K562 (cell line): ENCODE measurements at regions not wholly inside any gene's neighbourhood (a gene's known extent, or its start where the extent isn't known, plus 50 kb on each side); places are given as distances from the start of the nearest gene placed in this dataset.

Experiments used
- ATAC-seq: fragments of 200-7000 bp; cut with Tn5 transposase; 3 replicates; pipeline ENCODE4 v1.9.1; 2020; ENCODE audit warnings: moderate library complexity
- BruUV-seq: library from RNA; stranded (reverse); fragments of 400-500 nt; replicated peaks from 2 replicates; lab custom pipeline; 2021; lab: Mats Ljungman, UMichigan
- CTCF ChIA-PET: fragments of 300-600 bp; formaldehyde crosslinking; extraction: SDS; loops from one replicate; lab custom pipeline; 2021; ENCODE audit warnings: low intra/inter-chr PET ratio; lab: Yijun Ruan, JAX
- POLR2A ChIA-PET: fragments of 300-600, 350-650 bp; sonication (Branson Sonifier 250); formaldehyde crosslinking; extraction: SDS; loops from one replicate; lab custom pipeline; 2021; ENCODE audit warnings: antibody characterized with exemption, inconsistent platforms; lab: Yijun Ruan, JAX
- DNase-seq, 4 experiments: peaks; one replicate each; pipeline versions ENCODE4 v3.0.0 to v3.0.0-alpha.2; 2011 to 2018; ENCODE audit warnings: low spot score in 3 of 4, mixed read lengths in 3 of 4; ENCODE audit errors: extremely low read depth in 1 of 4
- FAIRE-seq: peaks from 2 replicates; lab custom pipeline; 2011; peaks lifted over from hg19 to GRCh38; lab: Jason Lieb, UNC
- H2AFZ ChIP-seq: 2 replicates; pipeline ENCODE4 v1.6.0; 2011; ENCODE audit warnings: low read depth, low read length, control low read depth, inconsistent platforms
- H3K27ac ChIP-seq: fragments of 200-600 bp; 3 replicates; pipeline ENCODE4 v1.8.0; 2011; ENCODE audit warnings: low read depth, mild to moderate bottlenecking, control low read depth, inconsistent platforms, low read length, moderate library complexity, mixed read lengths; ENCODE audit errors: extremely low read depth
- H3K27me3 ChIP-seq, 2 experiments: fragments of 300-600 bp in 1 of 2; 2 replicates in 1 of 2; 3 replicates in 1 of 2; pipeline versions ENCODE4 v1.6.0 to v1.8.0; 2011; ENCODE audit warnings: inconsistent platforms in 2 of 2, low read length in 2 of 2, mild to moderate bottlenecking in 1 of 2, mixed read lengths in 1 of 2, moderate library complexity in 1 of 2; ENCODE audit not compliant: control insufficient read depth in 2 of 2, insufficient read depth in 2 of 2
- H3K36me3 ChIP-seq: fragments of 300-600 bp; 3 replicates; pipeline ENCODE4 v1.8.0; 2011; ENCODE audit warnings: mild to moderate bottlenecking, low read length, inconsistent platforms; ENCODE audit not compliant: control insufficient read depth, insufficient read depth
- H3K4me1 ChIP-seq, 2 experiments: fragments of 200-600 bp in 1 of 2; replicated peaks in 1 of 2; 2 replicates in 1 of 2; 3 replicates in 1 of 2; pipeline versions ENCODE4 v1.5.1 to v1.8.0; 2011; ENCODE audit warnings: inconsistent platforms in 2 of 2, low read length in 2 of 2, mild to moderate bottlenecking in 1 of 2, mixed read lengths in 1 of 2, moderate library complexity in 1 of 2; ENCODE audit not compliant: control insufficient read depth in 2 of 2, insufficient read depth in 2 of 2
- H3K4me2 ChIP-seq: 2 replicates; pipeline ENCODE4 v1.6.1; 2011; ENCODE audit warnings: low read length, control low read depth, inconsistent platforms, mixed read lengths; ENCODE audit not compliant: insufficient read depth
- H3K4me3 ChIP-seq: fragments of 200-600 bp; sonication (generic), shearing (Covaris generic); 2 replicates; pipeline ENCODE4 v1.5.1; 2016; ENCODE audit warnings: control low read depth, inconsistent platforms
- H3K79me2 ChIP-seq: fragments of 200-600 bp; 3 replicates; pipeline ENCODE4 v1.8.0; 2011; ENCODE audit warnings: low read length, inconsistent platforms; ENCODE audit not compliant: control insufficient read depth, insufficient read depth
- H3K9ac ChIP-seq, 2 experiments: 2 replicates each; pipeline versions ENCODE4 v1.6.0 to v1.6.1; 2011; ENCODE audit warnings: low read depth in 2 of 2, low read length in 2 of 2, control low read depth in 1 of 2, inconsistent platforms in 1 of 2, mild to moderate bottlenecking in 1 of 2, mixed read lengths in 1 of 2; ENCODE audit not compliant: insufficient read depth in 1 of 2
- H3K9me1 ChIP-seq: one replicate; pipeline ENCODE4 v1.6.0; 2011; ENCODE audit warnings: inconsistent platforms, mild to moderate bottlenecking, low read length, moderate library complexity; ENCODE audit not compliant: control insufficient read depth, insufficient read depth
- H3K9me3 ChIP-seq: replicated peaks from 2 replicates; pipeline ENCODE4 v1.5.1; 2011; ENCODE audit warnings: low read depth, low read length, inconsistent platforms; ENCODE audit not compliant: control insufficient read depth, insufficient read depth
- H4K20me1 ChIP-seq: replicated peaks from 2 replicates; pipeline ENCODE4 v1.6.1; 2011; ENCODE audit warnings: low read length, inconsistent platforms, mixed read lengths; ENCODE audit not compliant: control insufficient read depth, insufficient read depth
- BDP1 ChIP-seq: IDR thresholded peaks from 3 replicates; pipeline ENCODE4 v1.6.1; 2011; ENCODE audit not compliant: insufficient read length, insufficient read depth
- CREBBP ChIP-seq: IDR thresholded peaks from one replicate; pipeline ENCODE4 v1.6.1; 2012; ENCODE audit warnings: low read depth, mild to moderate bottlenecking, control low read depth, inconsistent platforms, low read length
- ETV5 ChIP-seq: sonication (generic); formaldehyde crosslinking; IDR thresholded peaks from 2 replicates; pipeline ENCODE4 v1.4.0; 2020; ENCODE audit warnings: low read depth, mild to moderate bottlenecking, missing genetic modification reagents
- KLF10 ChIP-seq: fragments of 250-450 bp; sonication (Bioruptor Pico); IDR thresholded peaks from 2 replicates; pipeline ENCODE4 v1.6.1; 2021; ENCODE audit warnings: matching md5 sums
- KLF13 ChIP-seq: fragments of 450-650 bp; IDR thresholded peaks from 2 replicates; pipeline ENCODE4 v1.6.1; 2016; ENCODE audit warnings: missing genetic modification characterization, low read depth, mild to moderate bottlenecking, missing compliant biosample characterization, moderate library complexity, borderline replicate concordance
- NCOA6 ChIP-seq: fragments of 450-650 bp; IDR thresholded peaks from 2 replicates; pipeline ENCODE4 v1.6.1; 2017; ENCODE audit warnings: mild to moderate bottlenecking
- POLR2AphosphoS2 ChIP-seq: IDR thresholded peaks from 2 replicates; pipeline ENCODE4 v1.6.1; 2012; ENCODE audit warnings: low read length, improper control_type of control experiment
- TEAD4 ChIP-seq, 2 experiments: sonication (generic) in 1 of 2; formaldehyde crosslinking in 1 of 2; IDR thresholded peaks; 2 replicates each; pipeline versions ENCODE4 v1.6.1 to v1.8.0; 2012 to 2022; ENCODE audit warnings: borderline replicate concordance in 1 of 2, inconsistent platforms in 1 of 2, low read length in 1 of 2, mild to moderate bottlenecking in 1 of 2, missing genetic modification reagents in 1 of 2
- ZNF584 ChIP-seq: fragments of 200-800 bp; sonication (Bioruptor generic); IDR thresholded peaks from 2 replicates; pipeline ENCODE4 v1.6.1; 2016; ENCODE audit warnings: low read depth, mild to moderate bottlenecking, missing genetic modification characterization, missing compliant biosample characterization
- WGBS: fragments of 100-300 bp; shearing (Covaris generic); methylation state at CpG from one replicate; pipeline ENCODE4 v1.1.6; 2016; ENCODE audit warnings: low coverage, mixed read lengths; ENCODE audit not compliant: insufficient coverage; ENCODE audit errors: missing lambda C conversion rate; 5-methylcytosine and 5-hydroxymethylcytosine counted together
- in situ Hi-C: fragments of 300-500 bp; cut with MboI; formaldehyde crosslinking; loops from 4 replicates; pipeline ENCODE4 v1.15.0; 2018; ENCODE audit warnings: inconsistent platforms, mixed read lengths
- intact Hi-C: fragments of 100-400 bp; cut with micrococcal nuclease; formaldehyde crosslinking; loops from 2 replicates; pipeline ENCODE4 v1.14.2; 2022
- TF ChIP-seq, protein P1 (sequence below), 2 experiments: IDR thresholded peaks; 2 replicates each; pipeline ENCODE4 v1.6.1; 2012; ENCODE audit warnings: improper control_type of control experiment in 2 of 2, low read depth in 2 of 2, low read length in 2 of 2, borderline replicate concordance in 1 of 2
- TF ChIP-seq, protein P2 (sequence below): fragments of 450-650 bp; formaldehyde crosslinking; IDR thresholded peaks from 2 replicates; pipeline ENCODE4 v1.4.0; 2020; ENCODE audit warnings: mild to moderate bottlenecking, mixed read lengths
- TF ChIP-seq, protein P3 (sequence below): fragments of 200-800 bp; sonication (Bioruptor generic); IDR thresholded peaks from 2 replicates; pipeline ENCODE4 v1.6.1; 2017; ENCODE audit warnings: missing genetic modification characterization, missing compliant biosample characterization
- TF ChIP-seq, protein P4 (sequence below): fragments of 250-450 bp; sonication (Bioruptor Pico); IDR thresholded peaks from 2 replicates; pipeline ENCODE4 v1.5.0; 2022; ENCODE audit warnings: mild to moderate bottlenecking
- TF ChIP-seq, protein P5 (sequence below): fragments of 450-650 bp; IDR thresholded peaks from 2 replicates; pipeline ENCODE4 v1.6.1; 2016

DNA sequence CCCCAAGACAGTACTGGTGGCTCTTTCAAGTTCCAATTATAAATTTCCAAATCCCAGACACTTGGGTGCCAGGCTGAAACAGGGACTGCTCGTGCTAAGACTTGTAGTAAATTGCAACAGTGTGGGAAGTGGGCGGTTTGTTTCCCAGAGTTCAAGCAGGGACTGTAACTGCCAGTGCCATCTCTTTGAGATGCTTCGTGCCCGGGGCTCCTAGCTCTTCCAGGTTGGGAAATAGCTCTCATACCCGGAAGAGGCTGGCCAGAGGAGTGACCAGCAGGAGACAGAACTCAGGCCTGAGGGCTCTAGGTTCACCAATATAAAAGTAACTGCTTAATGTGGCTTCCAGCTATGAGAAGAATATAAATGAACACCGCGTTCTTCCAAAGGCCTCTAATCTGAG lies 54.0 kb upstream of the NEO1 start:
- Histone ChIP-seq H3K79me2 (no peaks in the 10 kb centered on the region), H3K9me1 (no peaks in the 10 kb centered on the region), H3K36me3 (no peaks in the 10 kb centered on the region), H3K9me3 (no peaks in the 10 kb centered on the region), H3K27me3 (peaks cover 12 to 21% of the 10 kb centered on the region in 2 experiments; a peak in 4 of 5 replicates), H3K27ac (no peak overlapping the region), H2AFZ (no peak overlapping the region), H3K4me1 (no peaks in the 10 kb centered on the region), H3K4me3 (no peak overlapping the region), H4K20me1 (no peaks in the 10 kb centered on the region), H3K9ac (no peak overlapping the region), H3K4me2 (no peak overlapping the region)
- no TSS peak for BruUV-seq
- in situ Hi-C loops, result no loop called here
- CTCF ChIA-PET, result no interaction called here
- WGBS, result 2% methylated on average over 7 of the region's 7 CpGs
- ATAC-seq, result no peak
- intact Hi-C loops, result no loop called here
- DNase-seq, result no peak
- FAIRE-seq, result no peak
- POLR2A ChIA-PET, result interaction anchor here (0.5 to 1.3 kb wide), 2 partner anchors 18 to 23 kb away, joined by 3 to 4 read pairs; no protein-coding TSS in a partner anchor
- TF ChIP-seq NCOA6 (no peak), KLF13 (tag) (no peak), TEAD4 (IDR thresholded peaks at IDR 0.05; ENCODE audit: low read length) (no peak), TEAD4 (CRISPR knock-in tag; IDR thresholded peaks at IDR 0.05; ENCODE audit: borderline replicate concordance) (no peak), POLR2AphosphoS2 (no peak), KLF10 (CRISPR knock-in tag) (no peak), ETV5 (no peak), ZNF584 (CRISPR knock-in tag) (no peak), BDP1 (no peak), CREBBP (no peak)
- TF ChIP-seq, protein P1, sequence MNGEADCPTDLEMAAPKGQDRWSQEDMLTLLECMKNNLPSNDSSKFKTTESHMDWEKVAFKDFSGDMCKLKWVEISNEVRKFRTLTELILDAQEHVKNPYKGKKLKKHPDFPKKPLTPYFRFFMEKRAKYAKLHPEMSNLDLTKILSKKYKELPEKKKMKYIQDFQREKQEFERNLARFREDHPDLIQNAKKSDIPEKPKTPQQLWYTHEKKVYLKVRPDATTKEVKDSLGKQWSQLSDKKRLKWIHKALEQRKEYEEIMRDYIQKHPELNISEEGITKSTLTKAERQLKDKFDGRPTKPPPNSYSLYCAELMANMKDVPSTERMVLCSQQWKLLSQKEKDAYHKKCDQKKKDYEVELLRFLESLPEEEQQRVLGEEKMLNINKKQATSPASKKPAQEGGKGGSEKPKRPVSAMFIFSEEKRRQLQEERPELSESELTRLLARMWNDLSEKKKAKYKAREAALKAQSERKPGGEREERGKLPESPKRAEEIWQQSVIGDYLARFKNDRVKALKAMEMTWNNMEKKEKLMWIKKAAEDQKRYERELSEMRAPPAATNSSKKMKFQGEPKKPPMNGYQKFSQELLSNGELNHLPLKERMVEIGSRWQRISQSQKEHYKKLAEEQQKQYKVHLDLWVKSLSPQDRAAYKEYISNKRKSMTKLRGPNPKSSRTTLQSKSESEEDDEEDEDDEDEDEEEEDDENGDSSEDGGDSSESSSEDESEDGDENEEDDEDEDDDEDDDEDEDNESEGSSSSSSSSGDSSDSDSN (IDR thresholded peaks at IDR 0.05; ENCODE audit: borderline replicate concordance in 1 of 2, low read depth in 2 of 2, low read length in 2 of 2), result no peak
- TF ChIP-seq, protein P2, sequence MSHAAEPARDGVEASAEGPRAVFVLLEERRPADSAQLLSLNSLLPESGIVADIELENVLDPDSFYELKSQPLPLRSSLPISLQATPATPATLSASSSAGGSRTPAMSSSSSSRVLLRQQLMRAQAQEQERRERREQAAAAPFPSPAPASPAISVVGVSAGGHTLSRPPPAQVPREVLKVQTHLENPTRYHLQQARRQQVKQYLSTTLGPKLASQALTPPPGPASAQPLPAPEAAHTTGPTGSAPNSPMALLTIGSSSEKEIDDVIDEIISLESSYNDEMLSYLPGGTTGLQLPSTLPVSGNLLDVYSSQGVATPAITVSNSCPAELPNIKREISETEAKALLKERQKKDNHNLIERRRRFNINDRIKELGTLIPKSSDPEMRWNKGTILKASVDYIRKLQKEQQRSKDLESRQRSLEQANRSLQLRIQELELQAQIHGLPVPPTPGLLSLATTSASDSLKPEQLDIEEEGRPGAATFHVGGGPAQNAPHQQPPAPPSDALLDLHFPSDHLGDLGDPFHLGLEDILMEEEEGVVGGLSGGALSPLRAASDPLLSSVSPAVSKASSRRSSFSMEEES (CRISPR knock-in tag), result no peak
- TF ChIP-seq, protein P3, sequence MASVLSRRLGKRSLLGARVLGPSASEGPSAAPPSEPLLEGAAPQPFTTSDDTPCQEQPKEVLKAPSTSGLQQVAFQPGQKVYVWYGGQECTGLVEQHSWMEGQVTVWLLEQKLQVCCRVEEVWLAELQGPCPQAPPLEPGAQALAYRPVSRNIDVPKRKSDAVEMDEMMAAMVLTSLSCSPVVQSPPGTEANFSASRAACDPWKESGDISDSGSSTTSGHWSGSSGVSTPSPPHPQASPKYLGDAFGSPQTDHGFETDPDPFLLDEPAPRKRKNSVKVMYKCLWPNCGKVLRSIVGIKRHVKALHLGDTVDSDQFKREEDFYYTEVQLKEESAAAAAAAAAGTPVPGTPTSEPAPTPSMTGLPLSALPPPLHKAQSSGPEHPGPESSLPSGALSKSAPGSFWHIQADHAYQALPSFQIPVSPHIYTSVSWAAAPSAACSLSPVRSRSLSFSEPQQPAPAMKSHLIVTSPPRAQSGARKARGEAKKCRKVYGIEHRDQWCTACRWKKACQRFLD (CRISPR knock-in tag), result no peak
- TF ChIP-seq, protein P4, sequence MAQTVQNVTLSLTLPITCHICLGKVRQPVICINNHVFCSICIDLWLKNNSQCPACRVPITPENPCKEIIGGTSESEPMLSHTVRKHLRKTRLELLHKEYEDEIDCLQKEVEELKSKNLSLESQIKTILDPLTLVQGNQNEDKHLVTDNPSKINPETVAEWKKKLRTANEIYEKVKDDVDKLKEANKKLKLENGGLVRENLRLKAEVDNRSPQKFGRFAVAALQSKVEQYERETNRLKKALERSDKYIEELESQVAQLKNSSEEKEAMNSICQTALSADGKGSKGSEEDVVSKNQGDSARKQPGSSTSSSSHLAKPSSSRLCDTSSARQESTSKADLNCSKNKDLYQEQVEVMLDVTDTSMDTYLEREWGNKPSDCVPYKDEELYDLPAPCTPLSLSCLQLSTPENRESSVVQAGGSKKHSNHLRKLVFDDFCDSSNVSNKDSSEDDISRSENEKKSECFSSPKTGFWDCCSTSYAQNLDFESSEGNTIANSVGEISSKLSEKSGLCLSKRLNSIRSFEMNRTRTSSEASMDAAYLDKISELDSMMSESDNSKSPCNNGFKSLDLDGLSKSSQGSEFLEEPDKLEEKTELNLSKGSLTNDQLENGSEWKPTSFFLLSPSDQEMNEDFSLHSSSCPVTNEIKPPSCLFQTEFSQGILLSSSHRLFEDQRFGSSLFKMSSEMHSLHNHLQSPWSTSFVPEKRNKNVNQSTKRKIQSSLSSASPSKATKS (CRISPR knock-in tag), result no peak
- TF ChIP-seq, protein P5, sequence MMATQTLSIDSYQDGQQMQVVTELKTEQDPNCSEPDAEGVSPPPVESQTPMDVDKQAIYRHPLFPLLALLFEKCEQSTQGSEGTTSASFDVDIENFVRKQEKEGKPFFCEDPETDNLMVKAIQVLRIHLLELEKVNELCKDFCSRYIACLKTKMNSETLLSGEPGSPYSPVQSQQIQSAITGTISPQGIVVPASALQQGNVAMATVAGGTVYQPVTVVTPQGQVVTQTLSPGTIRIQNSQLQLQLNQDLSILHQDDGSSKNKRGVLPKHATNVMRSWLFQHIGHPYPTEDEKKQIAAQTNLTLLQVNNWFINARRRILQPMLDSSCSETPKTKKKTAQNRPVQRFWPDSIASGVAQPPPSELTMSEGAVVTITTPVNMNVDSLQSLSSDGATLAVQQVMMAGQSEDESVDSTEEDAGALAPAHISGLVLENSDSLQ, result no peak
